GM12878 (cell line): ENCODE measurements at regions not wholly inside any gene's neighbourhood (a gene's known extent, or its start where the extent isn't known, plus 50 kb on each side); places are given as distances from the start of the nearest gene placed in this dataset.

ENCODE experiments used
- ATAC-seq: fragments of 200-7000 bp; cut with Tn5 transposase; 3 replicates; pipeline ENCODE4 v1.9.1; 2020; ENCODE audit warnings: mild to moderate bottlenecking, moderate library complexity
- BruUV-seq: library from RNA; stranded (reverse); fragments of 400-500 nt; replicated peaks from 2 replicates; lab custom pipeline; 2021; lab: Mats Ljungman, UMichigan
- CTCF ChIA-PET: fragments of 300-600 bp; sonication (Branson Sonifier 250); formaldehyde crosslinking; extraction: SDS; loops from one replicate; lab custom pipeline; 2021; ENCODE audit warnings: inconsistent platforms; lab: Yijun Ruan, JAX
- POLR2A ChIA-PET: fragments of 350-600 bp; formaldehyde crosslinking; extraction: SDS; loops from one replicate; lab custom pipeline; 2021; ENCODE audit warnings: inconsistent platforms; lab: Charles Lee
- RAD21 ChIA-PET: fragments of 300-600 bp; sonication (Branson Sonifier 250); formaldehyde crosslinking; loops from one replicate; lab custom pipeline; 2023; ENCODE audit warnings: antibody characterized with exemption; ENCODE audit not compliant: unreplicated experiment; lab: Charles Lee
- SMC1A ChIA-PET: fragments of 300-600 bp; sonication (Branson Sonifier 250); formaldehyde crosslinking; loops from one replicate; lab custom pipeline; 2023; ENCODE audit not compliant: unreplicated experiment, uncharacterized antibody; lab: Charles Lee
- DNase-seq: peaks from one replicate; pipeline ENCODE4 v3.0.0-alpha.2; 2011; ENCODE audit warnings: low read depth, low spot score
- FAIRE-seq: peaks from 3 replicates; lab custom pipeline; 2011; peaks lifted over from hg19 to GRCh38; lab: Jason Lieb, UNC
- H2AFZ ChIP-seq: 2 replicates; pipeline ENCODE4 v1.6.0; 2011; ENCODE audit warnings: low read depth, low read length, control low read depth; ENCODE audit not compliant: control insufficient read depth
- H3K27ac ChIP-seq: 2 replicates; pipeline ENCODE4 v1.5.1; 2011; ENCODE audit warnings: control low read depth; ENCODE audit not compliant: control insufficient read depth, insufficient read depth
- H3K27me3 ChIP-seq, 2 experiments: replicated peaks in 1 of 2; 2 replicates each; pipeline versions ENCODE4 v1.6.0 to v1.6.1; 2011; ENCODE audit warnings: low read length in 1 of 2; ENCODE audit not compliant: control insufficient read depth in 2 of 2, insufficient read depth in 2 of 2
- H3K36me3 ChIP-seq, 2 experiments: 2 replicates each; pipeline ENCODE4 v1.5.1; 2011; ENCODE audit warnings: low read length in 1 of 2; ENCODE audit not compliant: control insufficient read depth in 2 of 2, insufficient read depth in 2 of 2
- H3K4me1 ChIP-seq: 2 replicates; pipeline ENCODE4 v1.6.1; 2011; ENCODE audit warnings: mild to moderate bottlenecking, low read length, moderate library complexity, mixed read lengths; ENCODE audit not compliant: control insufficient read depth, insufficient read depth
- H3K4me2 ChIP-seq: 2 replicates; pipeline ENCODE4 v1.6.0; 2011; ENCODE audit warnings: control low read depth; ENCODE audit not compliant: control insufficient read depth, insufficient read depth
- H3K4me3 ChIP-seq: fragments of 200-600 bp; sonication (generic); 2 replicates; pipeline ENCODE4 v1.5.1; 2016
- H3K79me2 ChIP-seq: 2 replicates; pipeline ENCODE4 v1.6.0; 2011; ENCODE audit warnings: low read length; ENCODE audit not compliant: control insufficient read depth, insufficient read depth
- H3K9ac ChIP-seq: 2 replicates; pipeline ENCODE4 v1.8.0; 2011; ENCODE audit warnings: low read length, control low read depth, mixed read lengths; ENCODE audit not compliant: control insufficient read depth, insufficient read depth
- H3K9me3 ChIP-seq: replicated peaks from 3 replicates; pipeline ENCODE4 v1.5.1; 2011; ENCODE audit warnings: mild to moderate bottlenecking, low read length; ENCODE audit not compliant: control insufficient read depth, insufficient read depth
- H4K20me1 ChIP-seq: 2 replicates; pipeline ENCODE4 v1.6.0; 2011; ENCODE audit not compliant: control insufficient read depth, insufficient read depth
- ATF2 ChIP-seq: IDR thresholded peaks from 2 replicates; pipeline ENCODE4 v1.6.1; 2012; ENCODE audit warnings: low read length, inconsistent platforms
- CHD1 ChIP-seq: IDR thresholded peaks from 2 replicates; pipeline ENCODE4 v1.6.1; 2012; ENCODE audit warnings: low read depth, low read length, improper control_type of control experiment
- ELK1 ChIP-seq: IDR thresholded peaks from 2 replicates; pipeline ENCODE4 v1.6.1; 2012; ENCODE audit warnings: low read depth, low read length, improper control_type of control experiment
- JUNB ChIP-seq: IDR thresholded peaks from 2 replicates; pipeline ENCODE4 v1.6.1; 2016; ENCODE audit warnings: antibody characterized with exemption, mild to moderate bottlenecking
- MXI1 ChIP-seq: fragments of 150-350 bp; IDR thresholded peaks from 2 replicates; pipeline ENCODE4 v1.6.1; 2011; ENCODE audit warnings: low read depth, mild to moderate bottlenecking, inconsistent platforms, low read length, improper control_type of control experiment
- NR2C1 ChIP-seq: fragments of 450-650 bp; IDR thresholded peaks from 2 replicates; pipeline ENCODE4 v1.6.1; 2017; ENCODE audit warnings: antibody characterized with exemption, mild to moderate bottlenecking, moderate library complexity
- POLR2A ChIP-seq: IDR thresholded peaks from 2 replicates; pipeline ENCODE4 v1.6.1; 2011; ENCODE audit warnings: low read depth, mild to moderate bottlenecking, low read length
- SMC3 ChIP-seq: IDR thresholded peaks from 2 replicates; pipeline ENCODE4 v1.6.1; 2011; ENCODE audit warnings: low read length, improper control_type of control experiment, borderline replicate concordance
- TARDBP ChIP-seq: IDR thresholded peaks from 2 replicates; pipeline ENCODE4 v1.6.1; 2016; ENCODE audit warnings: borderline replicate concordance
- WRNIP1 ChIP-seq: IDR thresholded peaks from 2 replicates; pipeline ENCODE4 v1.6.1; 2011; ENCODE audit warnings: low read depth, low read length, improper control_type of control experiment, borderline replicate concordance
- ZNF217 ChIP-seq: fragments of 450-650 bp; IDR thresholded peaks from 2 replicates; pipeline ENCODE4 v1.6.1; 2017; ENCODE audit warnings: antibody characterized with exemption, mild to moderate bottlenecking
- WGBS: methylation state at CpG from one replicate; pipeline ENCODE4 v1.1.6; 2016; ENCODE audit warnings: low lambda C conversion rate; ENCODE audit not compliant: insufficient replicate concordance, insufficient coverage; ENCODE audit errors: missing lambda C conversion rate; 5-methylcytosine and 5-hydroxymethylcytosine counted together
- in situ Hi-C: fragments of 300-500 bp; cut with MboI; formaldehyde crosslinking; loops from 9 replicates; pipeline ENCODE4 v1.14.3; 2018; ENCODE audit warnings: mixed read lengths
- intact Hi-C: fragments of 100-400 bp; cut with micrococcal nuclease; formaldehyde crosslinking; loops from one replicate; pipeline ENCODE4 v1.14.2; 2022; ENCODE audit not compliant: unreplicated experiment
- TF ChIP-seq, protein P1 (sequence below): fragments of 450-650 bp; formaldehyde crosslinking; IDR thresholded peaks from 2 replicates; pipeline ENCODE4 v1.4.0; 2020; ENCODE audit warnings: mild to moderate bottlenecking, moderate library complexity

DNA sequence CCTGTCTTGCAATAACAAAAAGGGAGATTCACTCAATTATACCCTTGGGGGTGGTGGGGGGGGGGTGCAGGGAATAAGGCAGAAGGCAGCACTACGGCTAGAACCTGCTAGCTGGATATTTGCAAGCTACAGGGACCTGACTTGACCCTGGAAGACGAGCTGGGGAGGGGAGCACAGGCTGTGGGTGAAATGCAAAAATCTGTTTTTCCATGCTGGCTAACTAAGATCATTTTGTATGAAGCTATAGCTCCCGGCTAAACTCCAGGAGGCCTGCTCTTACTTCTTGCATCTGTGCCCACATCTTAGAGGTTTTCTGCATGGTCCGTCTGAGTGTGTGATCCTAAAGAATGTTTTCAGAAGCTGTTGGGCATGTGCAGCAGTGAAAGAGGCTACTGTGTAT lies 106.6 kb downstream of the EBLN1 start (continued):
- no peak for TF ChIP-seq ELK1
- no peak for TF ChIP-seq ATF2
- TF ChIP-seq, protein P1, sequence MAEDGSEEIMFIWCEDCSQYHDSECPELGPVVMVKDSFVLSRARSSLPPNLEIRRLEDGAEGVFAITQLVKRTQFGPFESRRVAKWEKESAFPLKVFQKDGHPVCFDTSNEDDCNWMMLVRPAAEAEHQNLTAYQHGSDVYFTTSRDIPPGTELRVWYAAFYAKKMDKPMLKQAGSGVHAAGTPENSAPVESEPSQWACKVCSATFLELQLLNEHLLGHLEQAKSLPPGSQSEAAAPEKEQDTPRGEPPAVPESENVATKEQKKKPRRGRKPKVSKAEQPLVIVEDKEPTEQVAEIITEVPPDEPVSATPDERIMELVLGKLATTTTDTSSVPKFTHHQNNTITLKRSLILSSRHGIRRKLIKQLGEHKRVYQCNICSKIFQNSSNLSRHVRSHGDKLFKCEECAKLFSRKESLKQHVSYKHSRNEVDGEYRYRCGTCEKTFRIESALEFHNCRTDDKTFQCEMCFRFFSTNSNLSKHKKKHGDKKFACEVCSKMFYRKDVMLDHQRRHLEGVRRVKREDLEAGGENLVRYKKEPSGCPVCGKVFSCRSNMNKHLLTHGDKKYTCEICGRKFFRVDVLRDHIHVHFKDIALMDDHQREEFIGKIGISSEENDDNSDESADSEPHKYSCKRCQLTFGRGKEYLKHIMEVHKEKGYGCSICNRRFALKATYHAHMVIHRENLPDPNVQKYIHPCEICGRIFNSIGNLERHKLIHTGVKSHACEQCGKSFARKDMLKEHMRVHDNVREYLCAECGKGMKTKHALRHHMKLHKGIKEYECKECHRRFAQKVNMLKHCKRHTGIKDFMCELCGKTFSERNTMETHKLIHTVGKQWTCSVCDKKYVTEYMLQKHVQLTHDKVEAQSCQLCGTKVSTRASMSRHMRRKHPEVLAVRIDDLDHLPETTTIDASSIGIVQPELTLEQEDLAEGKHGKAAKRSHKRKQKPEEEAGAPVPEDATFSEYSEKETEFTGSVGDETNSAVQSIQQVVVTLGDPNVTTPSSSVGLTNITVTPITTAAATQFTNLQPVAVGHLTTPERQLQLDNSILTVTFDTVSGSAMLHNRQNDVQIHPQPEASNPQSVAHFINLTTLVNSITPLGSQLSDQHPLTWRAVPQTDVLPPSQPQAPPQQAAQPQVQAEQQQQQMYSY (CRISPR knock-in tag) = no peak
- no peak for TF ChIP-seq SMC3
- no peak for TF ChIP-seq ZNF217
- TF ChIP-seq WRNIP1 = no peak
- TF ChIP-seq, all 136 proteins: peak for 0

DNA sequence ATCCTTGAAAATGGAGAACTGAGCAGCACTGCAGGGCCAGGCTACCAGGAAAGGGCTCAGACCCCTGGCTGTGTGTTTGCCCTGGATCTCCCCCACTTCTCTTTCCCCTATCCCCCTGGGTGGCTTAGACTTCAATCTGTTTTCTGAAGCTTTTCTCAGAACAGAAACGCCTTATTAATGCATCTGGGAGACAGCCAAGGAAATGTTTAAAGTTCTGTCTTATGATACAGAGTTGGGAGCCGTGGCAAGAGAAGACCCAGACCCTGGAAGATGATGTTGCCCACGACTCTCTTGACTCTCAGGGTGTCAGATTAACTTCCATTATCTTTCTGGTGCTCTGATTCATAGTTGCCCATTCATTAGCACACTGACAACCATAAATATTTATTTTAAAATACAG lies 107.1 kb downstream of the EBLN1 start:
- Histone ChIP-seq H2AFZ (no peak overlapping the region), H3K4me2 (no peak overlapping the region), H3K4me1 (no peaks in the 10 kb centered on the region), H3K79me2 (no peaks in the 10 kb centered on the region)
- 1% methylated on average over 3 of the region's 3 CpGs for WGBS
- POLR2A ChIA-PET = no interaction called here
- FAIRE-seq = no peak
- TF ChIP-seq CHD1 (no peak), JUNB (no peak), POLR2A (no peak), MXI1 (no peak), TARDBP (no peak), NR2C1 (no peak)
- TF ChIP-seq, protein P1 (CRISPR knock-in tag) = no peak
- TF ChIP-seq, all 136 proteins: peak for 0
- H3K9ac ChIP-seq = no peak overlapping the region
- ChIA-PET RAD21 (no interaction called here), SMC1A (no interaction called here), CTCF (no interaction called here)
- BruUV-seq = no TSS peak
- H3K9me3 ChIP-seq = no peaks in the 10 kb centered on the region
- no peaks in the 10 kb centered on the region for H4K20me1 ChIP-seq
- DNase-seq (no peak), ATAC-seq (no peak)
- in situ Hi-C loops = no loop called here
- no peak overlapping the region for H3K4me3 ChIP-seq
- no peaks in the 10 kb centered on the region for H3K36me3 ChIP-seq
- H3K27ac ChIP-seq = no peak overlapping the region
- intact Hi-C loops = no loop called here
- H3K27me3 ChIP-seq = no peaks in the 10 kb centered on the region
